ENCODE measurements at regions not wholly inside any gene's neighbourhood (a gene's known extent, or its start where the extent isn't known, plus 50 kb on each side); places are given as distances from the start of the nearest gene placed in this dataset.
A peak's percentile ranks its signal among the peaks of the same experiment; 100 is the strongest.

DNA sequence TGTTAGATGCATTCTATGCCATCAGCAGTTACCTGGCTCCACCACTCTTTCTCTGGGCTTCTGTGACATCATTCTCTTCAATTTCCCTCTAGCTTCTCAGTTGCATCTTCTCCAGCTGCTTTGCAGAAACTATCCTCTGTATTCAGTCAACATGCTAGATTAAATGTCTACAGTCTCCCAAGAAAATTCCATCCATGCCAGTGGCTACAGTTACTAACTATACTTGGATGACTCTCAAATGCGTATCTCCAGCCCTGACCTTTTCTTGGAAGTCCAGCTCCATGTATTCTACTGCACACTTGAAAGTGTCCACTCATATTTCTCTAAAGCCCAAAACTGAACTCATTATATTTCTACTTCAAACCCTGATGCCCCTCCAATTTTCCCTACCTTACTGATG, 232.3 kb upstream of the TENM3 start:
- in situ Hi-C loops (cut with HindIII; ENCODE audit: low sequenced_read_pairs), result no loop called here
- H3K4me3 ChIP-seq (ENCODE audit: low read depth, low read length), result no peak overlapping the region
- TF ChIP-seq, protein P1, sequence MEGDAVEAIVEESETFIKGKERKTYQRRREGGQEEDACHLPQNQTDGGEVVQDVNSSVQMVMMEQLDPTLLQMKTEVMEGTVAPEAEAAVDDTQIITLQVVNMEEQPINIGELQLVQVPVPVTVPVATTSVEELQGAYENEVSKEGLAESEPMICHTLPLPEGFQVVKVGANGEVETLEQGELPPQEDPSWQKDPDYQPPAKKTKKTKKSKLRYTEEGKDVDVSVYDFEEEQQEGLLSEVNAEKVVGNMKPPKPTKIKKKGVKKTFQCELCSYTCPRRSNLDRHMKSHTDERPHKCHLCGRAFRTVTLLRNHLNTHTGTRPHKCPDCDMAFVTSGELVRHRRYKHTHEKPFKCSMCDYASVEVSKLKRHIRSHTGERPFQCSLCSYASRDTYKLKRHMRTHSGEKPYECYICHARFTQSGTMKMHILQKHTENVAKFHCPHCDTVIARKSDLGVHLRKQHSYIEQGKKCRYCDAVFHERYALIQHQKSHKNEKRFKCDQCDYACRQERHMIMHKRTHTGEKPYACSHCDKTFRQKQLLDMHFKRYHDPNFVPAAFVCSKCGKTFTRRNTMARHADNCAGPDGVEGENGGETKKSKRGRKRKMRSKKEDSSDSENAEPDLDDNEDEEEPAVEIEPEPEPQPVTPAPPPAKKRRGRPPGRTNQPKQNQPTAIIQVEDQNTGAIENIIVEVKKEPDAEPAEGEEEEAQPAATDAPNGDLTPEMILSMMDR (IDR thresholded peaks at IDR 0.05; ENCODE audit: low read depth, low read length, missing control alignments), result no peak
- peak; percentile 5 for DNase-seq (ENCODE audit: low read depth)

DNA sequence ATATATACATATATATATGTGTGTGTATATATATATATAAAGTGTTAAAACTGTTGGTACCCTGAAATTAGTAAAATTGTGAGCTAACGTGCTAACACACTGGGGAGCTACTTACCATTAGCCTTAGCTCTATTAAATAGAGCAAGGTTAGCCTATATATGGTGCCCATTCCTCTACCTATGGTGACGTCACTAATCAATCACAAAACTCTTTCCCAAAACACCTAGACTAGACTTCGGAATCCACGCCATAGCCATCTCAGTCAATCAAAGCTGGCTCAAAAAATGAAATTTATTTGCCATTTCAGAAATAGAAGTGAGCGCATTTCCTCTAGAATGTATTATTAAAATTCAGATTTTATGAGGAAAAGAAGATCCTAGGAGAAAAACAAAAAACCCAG, 229.0 kb upstream of the TENM3 start:
- H3K4me3 ChIP-seq (ENCODE audit: low read depth, low read length), result no peak overlapping the region
- DNase-seq (ENCODE audit: low read depth), result no peak
- TF ChIP-seq, protein P1 (IDR thresholded peaks at IDR 0.05; ENCODE audit: low read depth, low read length, missing control alignments), result no peak
- in situ Hi-C loops (cut with HindIII; ENCODE audit: low sequenced_read_pairs), result no loop called here

DNA sequence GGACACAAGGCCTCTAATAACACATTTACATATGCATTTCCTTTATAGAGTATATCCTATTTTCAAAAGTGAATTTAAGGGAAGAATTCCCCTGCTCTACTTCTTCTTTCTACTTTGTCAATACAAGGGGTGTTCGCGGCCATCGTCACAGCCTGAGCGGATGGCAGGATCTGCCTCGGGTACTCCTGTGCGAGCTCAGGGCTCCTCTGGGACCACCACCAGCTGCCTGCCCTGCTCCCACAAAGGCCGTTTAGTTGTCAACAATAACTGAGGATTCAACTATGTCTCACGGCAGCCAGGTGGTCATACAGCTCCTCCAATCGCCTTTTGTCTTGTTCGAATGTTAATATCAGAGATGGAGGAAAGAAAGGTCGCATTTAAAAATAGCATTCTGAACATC, 228.2 kb upstream of the TENM3 start:
- H3K4me3 ChIP-seq (ENCODE audit: low read depth, low read length), result no peak overlapping the region
- TF ChIP-seq, protein P1 (IDR thresholded peaks at IDR 0.05; ENCODE audit: low read depth, low read length, missing control alignments), result no peak
- in situ Hi-C loops (cut with HindIII; ENCODE audit: low sequenced_read_pairs), result no loop called here
- DNase-seq (ENCODE audit: low read depth), result no peak

DNA sequence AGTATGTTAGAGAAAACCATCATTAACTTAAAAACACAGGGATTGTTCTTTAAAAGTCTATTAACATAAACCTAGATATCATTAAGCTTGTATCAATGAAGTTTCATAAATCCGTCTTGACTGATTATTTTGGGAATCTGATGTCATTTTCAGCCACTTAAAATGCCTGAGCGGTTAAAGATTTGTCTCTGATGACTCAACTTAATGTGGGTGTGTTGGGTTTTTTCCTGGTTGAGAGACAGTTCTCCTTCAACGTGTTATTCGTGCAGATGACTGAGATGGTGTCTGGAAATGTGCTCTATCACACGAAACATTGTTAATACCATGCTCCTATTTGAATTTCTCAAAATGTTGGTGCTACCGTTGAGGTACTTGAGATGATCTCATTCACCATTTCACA, 227.3 kb upstream of the TENM3 start:
- TF ChIP-seq, protein P1 (IDR thresholded peaks at IDR 0.05; ENCODE audit: low read depth, low read length, missing control alignments), result no peak
- in situ Hi-C loops (cut with HindIII; ENCODE audit: low sequenced_read_pairs), result no loop called here
- DNase-seq (ENCODE audit: low read depth), result no peak
- H3K4me3 ChIP-seq (ENCODE audit: low read depth, low read length), result no peak overlapping the region

DNA sequence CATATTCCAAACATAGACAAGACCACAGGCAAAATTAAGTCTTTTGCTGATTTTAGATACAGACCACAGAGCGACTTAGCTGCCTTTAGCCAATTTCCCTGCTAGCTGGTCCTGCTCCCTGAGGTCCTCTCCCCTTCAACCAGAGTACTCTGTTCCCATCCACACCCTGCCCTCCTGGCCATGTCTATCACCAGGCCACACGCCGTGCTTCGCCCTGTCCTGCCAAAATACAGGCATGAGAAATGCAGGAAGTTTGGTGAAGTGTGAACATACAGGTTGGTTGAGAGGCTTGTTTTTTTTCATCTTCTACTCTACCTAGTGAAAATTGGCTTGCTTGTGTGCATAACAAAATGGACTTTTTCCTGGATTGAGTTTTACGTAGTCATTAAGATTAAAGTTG, 226.2 kb upstream of the TENM3 start:
- TF ChIP-seq, protein P1 (IDR thresholded peaks at IDR 0.05; ENCODE audit: low read depth, low read length, missing control alignments), result no peak
- no peak overlapping the region for H3K4me3 ChIP-seq (ENCODE audit: low read depth, low read length)
- no peak for DNase-seq (ENCODE audit: low read depth)
- in situ Hi-C loops (cut with HindIII; ENCODE audit: low sequenced_read_pairs), result no loop called here

DNA sequence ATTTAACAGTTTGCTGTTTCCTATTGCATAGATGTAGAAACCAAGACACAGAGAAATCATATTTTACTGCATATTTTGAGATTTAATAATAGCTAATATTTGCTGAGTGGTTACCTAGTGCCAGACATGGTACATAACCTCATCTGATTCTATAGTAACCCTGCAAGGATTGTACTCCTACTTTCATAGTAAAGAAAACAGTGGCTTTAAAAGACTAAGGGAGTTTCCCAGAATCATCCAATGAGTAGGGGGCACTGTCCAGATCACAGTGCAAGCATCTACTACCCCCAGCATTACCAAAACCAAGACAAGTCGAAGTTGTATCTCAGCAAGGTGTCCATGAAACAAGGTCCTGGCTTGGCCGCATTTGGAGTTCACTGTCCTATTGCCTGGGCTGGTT, 224.5 kb upstream of the TENM3 start:
- in situ Hi-C loops (cut with HindIII; ENCODE audit: low sequenced_read_pairs), result no loop called here
- no peak for DNase-seq (ENCODE audit: low read depth)
- TF ChIP-seq, protein P1 (IDR thresholded peaks at IDR 0.05; ENCODE audit: low read depth, low read length, missing control alignments), result no peak
- no peak overlapping the region for H3K4me3 ChIP-seq (ENCODE audit: low read depth, low read length)

DNA sequence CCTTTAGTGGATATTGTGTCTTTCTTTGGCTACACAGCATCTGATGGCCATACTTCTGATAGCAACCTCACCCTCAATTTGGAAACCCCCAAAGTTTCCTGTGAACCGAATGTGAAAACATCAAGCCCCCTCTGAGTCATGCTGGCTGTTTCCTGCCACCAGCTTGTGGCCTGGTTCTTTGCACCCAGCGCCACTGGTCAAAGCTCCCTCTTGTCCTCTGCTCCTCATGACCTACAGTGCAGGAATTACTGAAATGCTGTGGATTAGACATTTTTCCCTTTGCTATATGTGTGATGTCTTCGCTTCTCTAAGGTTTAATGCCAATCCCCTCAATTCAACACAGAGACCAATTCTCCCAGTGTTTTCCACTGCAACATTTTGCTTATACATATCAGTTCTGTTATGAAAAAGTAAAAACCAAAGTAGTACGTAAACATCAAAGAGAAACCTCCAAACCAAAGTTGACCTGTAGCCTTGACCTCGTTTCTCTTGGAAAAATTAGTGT, 224.0 kb upstream of the TENM3 start:
- DNase-seq (ENCODE audit: low read depth), result no peak
- in situ Hi-C loops (cut with HindIII; ENCODE audit: low sequenced_read_pairs), result no loop called here
- H3K4me3 ChIP-seq (ENCODE audit: low read depth, low read length), result no peak overlapping the region
- TF ChIP-seq, protein P1 (IDR thresholded peaks at IDR 0.05; ENCODE audit: low read depth, low read length, missing control alignments), result no peak

Measured in astrocyte of the cerebellum (primary cell).